Gastrocnemius medialis (tissue), 4 donors: ENCODE measurements at regions not wholly inside any gene's neighbourhood (a gene's known extent, or its start where the extent isn't known, plus 50 kb on each side); places are given as distances from the start of the nearest gene placed in this dataset.

Experiments used
- ATAC-seq, 2 donors: fragments of 150-250 bp; one replicate each; pipeline ENCODE4 v1.9.1; 2016
- DNase-seq, 2 donors: peaks; one replicate each; pipeline ENCODE4 v3.0.0-alpha.2; 2019
- H3K27ac ChIP-seq, 4 donors: fragments of 200-600 bp; sonication (generic); 1 replicate in 1 of 4; 2 replicates in 3 of 4; pipeline ENCODE4 v1.5.1; 2016 to 2018; ENCODE audit warnings: mild to moderate bottlenecking in 2 of 4, moderate library complexity in 1 of 4
- H3K27me3 ChIP-seq, 3 donors: fragments of 200-600 bp; sonication (generic) in 2 of 3; 1 replicate in 1 of 3; 2 replicates in 2 of 3; pipeline versions ENCODE4 v1.5.1 to v1.6.0; 2016 to 2019; ENCODE audit warnings: mild to moderate bottlenecking in 1 of 3, moderate library complexity in 1 of 3
- H3K36me3 ChIP-seq, 2 donors: fragments of 200-600 bp; sonication (generic) in 1 of 2; one replicate each; pipeline ENCODE4 v1.5.1; 2017 to 2018
- H3K4me1 ChIP-seq, 2 donors: fragments of 200-600 bp; sonication (generic) in 1 of 2; one replicate each; pipeline ENCODE4 v1.5.1; 2016 to 2017; ENCODE audit warnings: mild to moderate bottlenecking in 2 of 2
- H3K4me3 ChIP-seq, 4 donors: fragments of 200-600 bp; sonication (generic) in 3 of 4; 1 replicate in 1 of 4; 2 replicates in 3 of 4; pipeline ENCODE4 v1.5.1; 2016 to 2019; ENCODE audit warnings: mild to moderate bottlenecking in 2 of 4
- H3K9me3 ChIP-seq, 3 donors: fragments of 200-600 bp; sonication (generic) in 2 of 3; 1 replicate in 1 of 3; 2 replicates in 2 of 3; pipeline ENCODE4 v1.5.1; 2016 to 2019
- CTCF ChIP-seq, 5 experiments: fragments of 450-650 bp in 3 of 5; fragments of 200-600 bp in 2 of 5; sonication (generic) in 2 of 5; IDR thresholded peaks in 4 of 5; conservative IDR thresholded peaks in 1 of 5; 1 replicate in 4 of 5; 2 replicates in 1 of 5; pipeline ENCODE4 v1.5.1; 2016 to 2019; ENCODE audit warnings: antibody characterized with exemption in 5 of 5, mild to moderate bottlenecking in 3 of 5, moderate library complexity in 3 of 5
- POLR2A ChIP-seq, 2 donors: fragments of 450-650 bp; IDR thresholded peaks; one replicate each; pipeline ENCODE4 v1.6.1; 2017; ENCODE audit warnings: antibody characterized with exemption in 2 of 2, mild to moderate bottlenecking in 2 of 2, moderate library complexity in 2 of 2
- in situ Hi-C, 4 donors: fragments of 200-750 bp; cut with MboI; loops; one replicate each; pipeline versions ENCODE4 v1.15.0 to v1.8.0; 2017; ENCODE audit warnings: low sequenced_read_pairs in 4 of 4
- intact Hi-C: fragments of 100-400 bp; cut with DNase I; formaldehyde crosslinking; loops from one replicate; pipeline ENCODE4 v1.15.1; 2023; ENCODE audit warnings: low total_unique reads
- microRNA counts, 2 donors: library from miRNA; unstranded; fragments of <30 nt; microRNA quantifications; one replicate each; lab custom pipeline; 2016

GRCh38 chr5:8981016-8981415 lies 564.9 kb downstream of the SEMA5A start:
- intact Hi-C loops = no loop called here
- H3K27me3 ChIP-seq = no peaks in the 10 kb centered on the region
- TF ChIP-seq CTCF (IDR thresholded peaks at IDR 0.05 in 4 of 5, conservative IDR thresholded peaks at IDR 0.05 in 1 of 5) (no peak), POLR2A (IDR thresholded peaks at IDR 0.05) (no peak)
- no peaks in the 10 kb centered on the region for H3K36me3 ChIP-seq
- H3K4me3 ChIP-seq = no peak overlapping the region
- no peak overlapping the region for H3K27ac ChIP-seq
- no peak for DNase-seq
- no peaks in the 10 kb centered on the region for H3K4me1 ChIP-seq
- ATAC-seq = no peak
- H3K9me3 ChIP-seq = no peaks in the 10 kb centered on the region
- in situ Hi-C loops = no loop called here

GRCh38 chr5:8981496-8981895 lies 564.4 kb downstream of the SEMA5A start:
- ATAC-seq = no peak
- H3K27me3 ChIP-seq = no peaks in the 10 kb centered on the region
- TF ChIP-seq CTCF (IDR thresholded peaks at IDR 0.05 in 4 of 5, conservative IDR thresholded peaks at IDR 0.05 in 1 of 5) = no peak
- no peak for TF ChIP-seq POLR2A (IDR thresholded peaks at IDR 0.05)
- H3K27ac ChIP-seq = no peak overlapping the region
- intact Hi-C loops (no loop called here), in situ Hi-C loops (no loop called here)
- no peaks in the 10 kb centered on the region for H3K9me3 ChIP-seq
- H3K36me3 ChIP-seq = no peaks in the 10 kb centered on the region
- H3K4me3 ChIP-seq = no peak overlapping the region
- DNase-seq = no peak
- no peaks in the 10 kb centered on the region for H3K4me1 ChIP-seq

GRCh38 chr5:8984386-8984785 lies 561.5 kb downstream of the SEMA5A start:
- no peaks in the 10 kb centered on the region for H3K4me1 ChIP-seq
- H3K4me3 ChIP-seq = no peak overlapping the region
- no peaks in the 10 kb centered on the region for H3K27me3 ChIP-seq
- H3K36me3 ChIP-seq = no peaks in the 10 kb centered on the region
- H3K9me3 ChIP-seq = no peaks in the 10 kb centered on the region
- in situ Hi-C loops (no loop called here), intact Hi-C loops (no loop called here)
- H3K27ac ChIP-seq = no peak overlapping the region
- DNase-seq = no peak
- TF ChIP-seq CTCF (IDR thresholded peaks at IDR 0.05 in 4 of 5, conservative IDR thresholded peaks at IDR 0.05 in 1 of 5) (no peak), POLR2A (IDR thresholded peaks at IDR 0.05) (no peak)
- ATAC-seq = no peak

MicroRNA genes in the stretch of these regions (microRNA counts, 767-probe panel; counts per million panel counts)
- microRNA hsa-miR-4458 (lab: Ali Mortazavi, UCI) = 356 to 448 counts per million in 2 donors
